CD4-positive, alpha-beta T cell treated with Interleukin-1 beta for 1 hour (primary cell): ENCODE measurements at regions not wholly inside any gene's neighbourhood (a gene's known extent, or its start where the extent isn't known, plus 50 kb on each side); places are given as distances from the start of the nearest gene placed in this dataset.
"Not testable (repeated sequence)": the region's sequence is repeated elsewhere in the genome, so short reads cannot be mapped to it uniquely, and the experiment has no call there.

Experiments used
- DNase-seq, 2 donors: peaks; one replicate each; pipeline ENCODE4 v3.0.0-alpha.2; 2020 to 2022

GRCh38 chr14:19268047-19268627 is 166.0 kb downstream of the POTEG start:
- DNase-seq = not testable (repeated sequence)

DNA sequence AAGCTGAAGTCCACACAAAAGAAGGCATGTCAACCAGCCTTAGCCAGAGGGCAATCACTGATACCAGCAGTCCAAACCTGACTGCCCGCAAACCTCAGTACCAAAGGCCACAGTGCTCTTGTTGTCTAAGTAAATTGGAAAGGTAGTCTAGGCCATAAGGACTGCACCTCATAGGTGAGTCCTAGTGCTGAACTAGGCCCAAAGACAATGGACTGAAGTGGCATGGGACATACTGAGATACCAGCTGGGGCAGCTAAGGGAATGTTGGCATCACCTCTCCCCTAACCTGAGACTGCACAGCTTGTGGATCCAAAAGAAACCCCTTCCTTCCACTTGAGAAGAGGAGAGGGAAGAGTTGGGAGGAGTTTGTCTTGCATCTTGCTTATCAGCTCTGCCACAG is 161.9 kb downstream of the POTEG start:
- DNase-seq = not testable (repeated sequence)

DNA sequence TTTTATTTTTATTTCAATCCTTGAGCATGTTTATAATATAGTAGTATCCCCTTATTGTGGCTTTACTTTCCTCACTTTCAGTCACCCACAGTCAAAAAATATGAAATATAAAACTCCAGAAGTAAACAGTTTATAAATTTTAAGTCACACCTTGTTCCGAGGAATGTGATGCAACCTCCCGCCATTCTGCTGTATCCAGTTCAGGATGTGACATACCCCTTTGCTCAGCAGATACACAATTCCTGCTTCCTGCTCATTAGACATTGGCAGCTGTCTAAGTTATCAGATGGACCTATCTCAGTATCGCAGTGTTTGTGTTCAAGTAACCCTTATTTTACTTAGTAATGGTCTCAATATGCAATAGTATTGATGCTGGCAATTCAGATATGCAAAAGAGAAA is 144.5 kb downstream of the POTEG start:
- DNase-seq = not testable (repeated sequence)

GRCh38 chr14:19300243-19300642 is 133.9 kb downstream of the POTEG start:
- DNase-seq = not testable (repeated sequence)

DNA sequence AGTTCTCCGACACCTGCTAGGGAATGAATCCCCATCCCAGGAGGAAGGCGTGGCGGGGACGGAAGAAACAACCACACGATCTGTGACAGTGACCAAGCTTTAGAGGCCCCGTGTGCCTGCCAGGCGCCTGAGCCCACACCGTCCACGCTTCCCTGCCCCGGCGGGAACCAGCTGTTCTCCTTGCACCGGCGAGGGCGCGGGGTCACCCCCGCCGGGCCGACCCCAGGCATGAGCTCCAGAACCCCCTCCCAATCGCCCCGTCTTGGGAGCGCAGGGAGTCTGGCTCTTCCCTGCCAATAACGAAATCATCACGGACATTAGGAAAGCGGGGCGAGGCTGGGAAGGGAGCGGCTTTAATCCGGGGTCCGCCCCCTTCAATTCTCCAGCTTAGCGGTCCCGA is 133.3 kb downstream of the POTEG start:
- not testable (repeated sequence) for DNase-seq

- DNase-seq = not testable (repeated sequence)
Observed at GRCh38 chr14:19303844-19304243, 130.3 kb downstream of the POTEG start.

DNA sequence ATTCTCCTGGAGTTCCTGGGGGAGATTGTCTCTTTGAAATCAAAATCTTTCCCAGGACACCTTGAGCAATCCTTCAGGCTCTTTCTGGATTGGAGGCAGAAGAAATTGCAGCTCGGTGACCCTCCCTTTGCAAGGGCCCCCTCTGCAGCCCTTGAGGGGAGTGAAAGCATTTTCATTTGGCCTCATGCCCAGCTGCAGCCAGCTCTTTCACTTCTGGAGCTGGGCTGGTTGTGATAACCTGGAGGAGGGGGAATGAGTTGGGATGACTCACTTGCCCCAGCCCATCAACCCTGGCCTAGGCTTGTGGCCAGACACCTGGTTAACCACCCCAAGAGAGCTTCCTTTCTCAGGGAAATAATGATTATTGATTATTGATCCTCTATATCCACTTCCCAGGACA is 129.7 kb downstream of the POTEG start:
- DNase-seq = not testable (repeated sequence)

GRCh38 chr14:19304918-19305317 is 129.2 kb downstream of the POTEG start:
- DNase-seq = not testable (repeated sequence)

DNA sequence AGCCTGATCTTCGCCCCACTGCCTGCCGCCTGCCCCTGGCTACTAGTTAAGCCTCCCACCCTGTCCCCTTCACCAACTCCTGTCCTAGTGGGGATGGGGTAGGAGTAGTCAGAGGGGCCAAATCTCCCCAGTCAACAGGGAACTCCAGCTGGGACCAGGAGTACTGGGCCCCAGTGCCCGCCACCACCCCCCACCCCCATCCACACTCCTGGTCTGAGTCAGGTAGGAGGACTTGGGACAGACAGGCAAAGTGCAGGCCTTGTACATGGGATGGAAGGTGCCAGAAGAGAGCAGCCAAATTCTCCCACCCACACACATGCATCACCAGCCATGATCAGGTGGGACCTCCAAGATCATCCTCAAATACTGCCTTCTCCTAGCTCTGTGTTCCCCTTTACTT is 128.4 kb downstream of the POTEG start:
- DNase-seq = not testable (repeated sequence)

- not testable (repeated sequence) for DNase-seq
Observed at GRCh38 chr14:19306405-19306804, 127.7 kb downstream of the POTEG start.

DNA sequence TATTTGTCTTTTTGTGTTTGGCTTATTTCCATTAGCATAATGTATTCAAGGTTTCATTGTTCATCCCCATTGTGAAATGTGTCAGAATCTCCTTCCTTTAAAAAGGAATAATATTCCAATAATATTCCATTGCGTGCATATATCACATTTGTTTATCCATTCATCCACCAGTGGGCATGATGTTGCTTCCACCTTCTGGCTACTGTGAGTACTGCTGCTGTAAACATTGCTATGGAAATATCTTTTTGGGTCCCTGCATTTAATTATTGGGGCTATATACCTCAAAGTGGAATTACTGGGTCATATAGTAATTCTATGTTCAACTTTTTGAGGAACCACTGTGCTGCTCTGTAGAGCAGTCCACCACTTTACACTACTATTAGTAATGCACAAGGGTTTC is 123.1 kb downstream of the POTEG start:
- DNase-seq = not testable (repeated sequence)

- DNase-seq = not testable (repeated sequence)
Observed at GRCh38 chr14:19330678-19331077, 103.5 kb downstream of the POTEG start.

DNA sequence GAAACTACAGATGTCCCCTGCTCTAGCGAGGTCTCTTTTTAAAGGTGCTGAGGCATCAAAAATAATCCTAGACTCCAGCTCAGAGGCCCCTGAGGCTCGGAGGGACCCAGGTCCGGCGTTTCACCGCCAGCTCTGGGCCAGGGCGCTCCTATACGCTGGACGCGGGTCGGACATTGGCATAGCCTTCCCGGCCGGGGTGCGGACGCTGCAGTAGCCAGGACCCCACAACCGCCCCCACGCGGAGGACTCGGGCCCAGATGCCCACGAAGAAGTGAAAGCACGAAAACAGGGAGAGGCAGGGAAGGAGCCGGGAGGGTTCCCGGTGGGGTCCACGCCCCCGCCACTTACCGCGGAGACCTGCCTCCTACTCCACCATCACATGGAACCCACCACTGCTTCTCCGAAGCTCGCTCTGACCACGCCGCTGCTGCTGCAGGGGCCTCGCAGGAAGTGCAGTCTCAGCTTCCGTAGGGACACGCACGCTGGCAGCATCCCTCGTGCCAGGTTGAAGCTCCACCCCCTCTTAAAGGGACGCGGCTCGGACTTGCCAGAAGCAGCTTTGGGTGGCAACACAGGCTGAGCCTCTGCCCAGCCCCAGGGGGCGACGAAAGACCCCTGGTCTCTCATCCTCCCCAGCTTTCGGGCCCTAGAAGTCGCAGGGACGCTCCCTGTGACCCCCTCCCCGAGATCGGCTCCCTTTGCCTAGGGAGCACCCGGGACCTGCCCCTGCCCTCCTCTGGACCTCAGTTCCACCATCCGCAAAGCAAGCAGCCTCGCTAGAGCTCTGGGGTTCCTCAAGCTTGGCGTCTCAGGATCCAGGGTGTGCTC is 96.7 kb downstream of the POTEG start:
- not testable (repeated sequence) for DNase-seq

DNA sequence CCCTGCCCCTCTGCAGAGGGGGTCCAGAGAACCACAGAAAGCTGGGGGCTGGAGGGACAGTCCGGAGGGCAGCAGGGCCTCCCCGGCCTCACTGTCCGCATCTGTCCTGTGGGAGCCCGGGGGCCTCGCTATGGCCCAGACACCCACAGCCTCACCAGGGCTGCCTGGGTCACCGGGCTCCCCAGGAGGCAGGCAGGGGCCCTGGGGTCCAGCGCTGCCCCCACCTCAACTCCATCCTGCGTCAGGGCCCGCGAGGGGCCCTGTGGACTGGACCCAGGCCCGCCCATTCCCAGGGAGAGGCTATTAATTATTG is 96.1 kb downstream of the POTEG start:
- DNase-seq = not testable (repeated sequence)

DNA sequence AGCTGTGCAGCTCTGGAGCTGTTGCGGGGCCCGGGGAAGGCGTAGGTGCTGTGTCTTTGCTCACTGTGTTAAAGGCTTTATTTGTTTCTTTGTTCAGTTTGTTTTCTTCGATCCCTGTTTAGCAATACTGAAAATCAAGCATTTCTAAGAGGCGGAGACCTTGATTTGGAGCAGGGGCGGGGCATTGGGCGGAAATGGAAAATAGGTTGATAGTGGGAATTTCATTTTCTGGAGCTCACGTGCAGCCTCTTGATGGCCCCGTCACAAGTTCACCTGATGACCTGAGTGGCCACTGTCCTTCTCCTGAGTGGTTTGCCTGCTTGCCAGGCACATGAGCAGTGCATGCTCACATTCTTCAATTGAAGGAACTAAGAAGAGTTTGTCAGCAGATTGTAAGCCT is 93.2 kb downstream of the POTEG start:
- DNase-seq = not testable (repeated sequence)

DNA sequence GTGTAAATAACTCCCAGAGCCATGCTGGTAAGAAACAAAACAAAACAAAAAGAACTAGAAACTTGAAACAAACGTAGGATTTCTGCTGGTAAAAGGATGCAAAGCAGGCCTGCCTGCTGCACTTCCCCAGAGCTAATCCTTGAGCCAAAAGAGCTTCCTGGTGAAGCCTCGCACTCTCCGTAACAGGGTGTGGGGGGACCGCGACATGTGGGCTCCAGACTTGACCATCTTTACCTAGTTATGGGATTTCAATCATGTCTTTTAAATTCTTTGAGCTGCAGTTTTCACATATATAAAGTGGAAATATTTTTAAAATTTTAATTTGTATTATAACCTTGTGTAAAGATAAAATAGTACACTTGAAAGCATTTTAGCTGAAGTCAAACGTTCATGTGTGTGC is 92.5 kb downstream of the POTEG start:
- not testable (repeated sequence) for DNase-seq

DNA sequence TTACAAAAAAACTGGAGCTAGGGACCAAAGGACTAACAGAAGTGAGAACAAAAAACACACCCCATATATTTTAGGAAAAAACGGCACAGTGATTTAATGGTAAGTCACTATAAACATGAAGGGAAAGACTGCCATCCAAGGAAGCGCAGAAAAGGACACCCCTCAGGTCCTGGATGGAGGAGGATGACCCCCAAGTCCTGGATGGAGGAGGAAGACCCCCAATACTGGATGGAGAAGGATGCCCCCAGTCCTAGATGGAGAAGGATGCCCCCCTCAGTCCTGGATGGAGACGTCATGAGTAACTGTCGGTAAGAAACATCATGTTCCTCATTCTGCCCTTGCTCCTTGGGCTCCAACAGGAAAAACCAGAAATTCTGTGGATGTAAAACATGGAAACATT is 89.9 kb downstream of the POTEG start:
- DNase-seq = not testable (repeated sequence)

GRCh38 chr14:19344689-19345088 is 89.5 kb downstream of the POTEG start:
- DNase-seq = not testable (repeated sequence)

DNA sequence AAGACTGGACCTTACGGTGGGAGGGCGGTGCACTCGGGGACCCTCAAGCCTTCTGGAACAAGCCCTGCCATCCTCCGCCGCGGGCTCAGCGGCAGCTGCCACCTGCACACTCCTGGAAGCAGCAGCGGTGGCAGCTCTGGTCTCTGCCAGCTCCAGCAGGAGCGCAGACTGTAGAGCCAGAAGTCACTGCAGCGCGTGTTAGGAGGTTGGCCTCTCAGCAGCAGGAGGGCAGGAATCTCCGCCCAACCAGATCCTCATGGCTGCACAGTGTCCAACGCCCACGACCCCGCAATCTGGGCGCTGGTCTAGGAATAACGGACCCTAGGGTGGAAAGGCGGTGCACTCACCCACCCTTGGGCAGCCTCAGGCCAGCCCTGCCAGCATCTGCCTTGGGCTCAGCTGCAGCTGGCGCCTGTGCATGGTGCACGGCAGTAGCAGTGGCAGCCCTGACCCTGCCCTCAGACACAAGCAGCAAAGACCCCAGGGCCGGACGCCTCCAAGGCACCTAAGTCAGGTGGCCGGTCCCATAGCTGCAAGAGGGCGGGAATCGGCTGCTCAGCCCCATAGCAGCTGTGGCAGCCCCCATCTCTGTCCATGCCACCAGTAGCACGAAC is 88.7 kb downstream of the POTEG start:
- DNase-seq = not testable (repeated sequence)

DNA sequence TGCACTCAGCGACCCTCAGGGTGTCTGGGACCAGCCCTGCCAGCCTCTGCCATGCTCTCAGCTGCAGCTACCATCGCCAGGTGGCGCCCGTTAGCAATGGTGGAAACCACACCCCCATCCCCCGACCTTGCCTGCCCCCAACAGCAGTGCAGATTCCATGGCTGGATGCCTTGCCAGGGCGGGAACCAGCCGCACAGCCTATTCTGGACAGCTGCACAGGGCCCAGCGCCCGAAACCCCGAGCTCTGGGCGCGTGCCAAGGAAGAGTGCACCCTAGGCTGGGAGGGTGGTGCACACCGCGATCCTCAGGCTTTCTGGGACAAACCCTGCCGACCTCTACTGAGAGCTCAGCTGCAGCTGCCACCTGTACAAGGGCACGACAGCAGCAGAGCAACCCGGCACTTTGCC is 88.1 kb downstream of the POTEG start:
- DNase-seq = not testable (repeated sequence)

DNA sequence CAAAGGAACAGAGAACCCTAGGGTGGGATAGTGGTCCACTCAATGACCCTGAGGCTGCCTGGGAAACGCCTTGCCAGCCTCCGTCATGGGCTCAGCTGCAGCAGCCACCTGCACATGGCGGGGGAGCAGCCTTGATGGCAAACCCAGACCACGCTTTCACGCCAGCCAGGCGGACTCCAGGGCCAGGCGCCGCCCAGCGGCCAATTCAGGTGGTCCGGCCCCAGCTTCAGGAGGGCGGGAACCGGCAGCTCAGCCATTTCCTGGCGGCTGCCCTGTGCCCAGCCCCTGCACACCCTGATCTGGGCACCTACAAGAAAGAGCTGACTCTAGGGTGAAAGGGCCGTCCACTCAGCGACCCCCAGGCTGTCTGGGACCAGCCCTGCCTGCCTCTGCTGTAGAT is 87.5 kb downstream of the POTEG start:
- DNase-seq = not testable (repeated sequence)

DNA sequence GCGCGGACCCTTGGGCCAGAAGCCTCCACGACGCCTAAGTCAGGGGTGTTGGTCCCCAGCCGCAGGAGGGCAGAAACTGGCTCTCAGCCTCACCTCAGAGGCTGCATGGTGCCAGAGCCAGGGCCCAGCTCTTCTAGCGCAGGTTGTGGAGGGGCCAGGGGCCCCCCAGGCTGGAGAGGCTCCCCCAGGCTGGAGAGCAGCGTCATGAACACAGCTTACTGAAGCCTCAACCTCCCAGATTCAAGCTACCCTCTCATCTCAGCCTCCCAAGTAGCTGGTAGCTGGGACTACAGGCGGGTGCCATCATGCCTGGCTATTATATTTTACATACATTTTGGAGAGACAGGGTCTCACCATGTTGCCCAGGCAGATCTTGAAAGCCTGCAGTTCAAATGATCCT is 87.0 kb downstream of the POTEG start:
- not testable (repeated sequence) for DNase-seq
